ENCODE measurements at regions not wholly inside any gene's neighbourhood (a gene's known extent, or its start where the extent isn't known, plus 50 kb on each side); places are given as distances from the start of the nearest gene placed in this dataset.
A peak's percentile ranks its signal among the peaks of the same experiment; 100 is the strongest.
"Not testable (repeated sequence)": the region's sequence is repeated elsewhere in the genome, so short reads cannot be mapped to it uniquely, and the experiment has no call there.

DNA sequence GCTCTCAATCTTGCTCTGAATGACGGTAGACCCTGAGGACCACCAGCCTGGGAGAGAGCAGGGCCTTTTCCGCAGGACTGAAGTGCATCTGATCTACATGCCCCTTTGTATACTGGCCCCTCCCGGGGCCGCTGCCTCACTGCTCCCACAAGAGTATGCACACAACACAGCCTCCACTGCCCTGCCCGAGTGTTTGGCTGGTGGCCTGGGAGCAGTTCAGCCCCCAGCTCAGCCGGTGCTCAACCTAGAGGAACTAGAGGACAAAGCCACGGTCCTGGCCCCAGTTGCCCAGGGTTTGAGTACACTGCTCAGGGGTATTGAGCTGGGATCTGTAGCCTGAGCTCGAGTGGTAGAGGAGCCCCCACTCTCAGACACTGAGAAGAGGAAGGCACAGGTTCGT is 118.9 kb upstream of the CAB39 start:
- H3K27me3 Mint-ChIP-seq, result no peaks in the 10 kb centered on the region
- H3K9me3 Mint-ChIP-seq, result peaks cover 18% of the 10 kb centered on the region
- DNase-seq (no peak), ATAC-seq (ENCODE audit: low read depth) (no peak)
- H3K4me3 Mint-ChIP-seq, result no peak overlapping the region
- H3K27ac Mint-ChIP-seq, result no peak overlapping the region
- peaks cover 56% of the 10 kb centered on the region for H3K4me1 Mint-ChIP-seq
- POLR2A ChIA-PET, result interaction anchor here (1.6 kb wide), 1 partner anchor 9 kb away, joined by 7 read pairs; no protein-coding TSS in a partner anchor
- H3K36me3 Mint-ChIP-seq, result peaks cover 34% of the 10 kb centered on the region

DNA sequence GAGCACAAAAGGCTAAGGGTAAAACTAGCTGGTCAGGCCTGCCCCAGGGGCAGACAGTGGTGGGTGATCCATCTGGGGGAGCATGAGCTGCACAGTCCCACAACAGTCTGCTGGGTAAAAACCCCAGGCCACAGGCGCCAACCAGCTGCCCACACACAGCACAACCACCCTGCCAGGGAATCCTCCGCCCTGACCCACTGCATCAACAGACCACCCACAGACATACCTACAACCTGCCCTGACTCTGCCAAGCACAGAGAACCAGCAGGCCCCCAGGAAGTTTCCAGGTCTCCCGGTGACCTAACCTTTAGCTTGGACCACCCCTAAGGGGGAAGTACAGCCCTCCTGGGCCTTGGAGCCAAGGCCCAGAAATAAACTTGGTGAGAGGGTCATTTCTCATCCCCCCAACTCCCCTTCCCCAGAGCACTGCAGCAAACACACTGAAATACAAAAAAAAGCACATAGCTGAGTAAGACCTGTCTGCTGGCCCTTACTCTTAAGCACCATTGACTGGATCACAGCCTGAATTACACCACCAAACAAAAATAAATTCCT is 118.3 kb upstream of the CAB39 start:
- peaks cover 51% of the 10 kb centered on the region for H3K4me1 Mint-ChIP-seq
- ATAC-seq (ENCODE audit: low read depth) (no peak), DNase-seq (no peak)
- POLR2A ChIA-PET, result interaction anchor here (1.6 kb wide), 1 partner anchor 8 kb away, joined by 7 read pairs; no protein-coding TSS in a partner anchor
- no peak overlapping the region for H3K27ac Mint-ChIP-seq
- peaks cover 18% of the 10 kb centered on the region for H3K9me3 Mint-ChIP-seq
- H3K4me3 Mint-ChIP-seq, result no peak overlapping the region
- peaks cover 34% of the 10 kb centered on the region for H3K36me3 Mint-ChIP-seq
- no peaks in the 10 kb centered on the region for H3K27me3 Mint-ChIP-seq

DNA sequence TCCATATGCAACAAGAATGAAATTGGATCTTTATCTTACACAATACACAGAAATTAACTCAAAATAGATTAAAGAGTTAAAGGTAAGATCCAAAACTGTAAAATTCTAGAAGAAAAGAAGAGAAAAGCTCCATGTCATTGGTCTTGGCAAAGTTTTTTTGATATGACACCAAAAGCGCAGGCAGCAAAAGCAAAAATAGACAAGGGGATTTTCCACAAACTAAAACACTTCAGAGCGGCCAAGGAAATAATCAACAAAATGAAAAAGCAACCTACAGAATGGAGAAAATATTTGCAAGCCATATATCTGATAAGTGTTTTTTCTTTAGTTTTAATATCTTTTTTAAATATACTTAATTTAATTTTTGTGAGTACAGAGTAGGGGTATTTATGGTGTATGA is 112.8 kb upstream of the CAB39 start:
- POLR2A ChIA-PET, result no interaction called here
- DNase-seq (no peak), ATAC-seq (ENCODE audit: low read depth) (no peak)
- H3K4me1 Mint-ChIP-seq, result peaks cover 43% of the 10 kb centered on the region
- peaks cover 17% of the 10 kb centered on the region for H3K9me3 Mint-ChIP-seq
- H3K27me3 Mint-ChIP-seq, result no peaks in the 10 kb centered on the region
- H3K27ac Mint-ChIP-seq, result no peak overlapping the region
- H3K4me3 Mint-ChIP-seq, result peak overlapping the region; percentile 26
- peaks cover 44% of the 10 kb centered on the region for H3K36me3 Mint-ChIP-seq

DNA sequence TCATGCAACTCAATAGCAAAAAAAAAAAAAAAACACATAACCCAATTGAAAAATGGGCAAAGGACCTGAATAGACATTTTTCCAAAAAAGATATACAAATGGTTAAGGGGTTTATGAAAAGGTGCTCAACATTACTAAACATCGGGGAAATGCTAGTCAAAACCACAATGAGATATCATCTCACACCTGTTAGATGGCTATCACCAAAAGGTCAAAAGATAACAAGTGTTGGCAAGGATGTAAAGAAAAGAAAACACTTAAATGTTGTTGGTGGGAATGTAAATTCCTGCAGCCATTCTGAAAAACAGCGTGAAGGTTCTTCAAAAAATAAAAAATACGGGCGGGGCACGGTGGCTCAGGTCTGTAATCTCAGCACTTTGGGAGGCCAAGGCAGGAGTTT is 112.4 kb upstream of the CAB39 start:
- Mint-ChIP-seq H3K27ac (peak overlapping the region; percentile 21), H3K4me3 (peak overlapping the region; percentile 20), H3K4me1 (peaks cover 46% of the 10 kb centered on the region), H3K36me3 (peaks cover 48% of the 10 kb centered on the region), H3K9me3 (peaks cover 20% of the 10 kb centered on the region), H3K27me3 (no peaks in the 10 kb centered on the region)
- POLR2A ChIA-PET, result no interaction called here
- DNase-seq, result no peak
- ATAC-seq (ENCODE audit: low read depth), result no peak

DNA sequence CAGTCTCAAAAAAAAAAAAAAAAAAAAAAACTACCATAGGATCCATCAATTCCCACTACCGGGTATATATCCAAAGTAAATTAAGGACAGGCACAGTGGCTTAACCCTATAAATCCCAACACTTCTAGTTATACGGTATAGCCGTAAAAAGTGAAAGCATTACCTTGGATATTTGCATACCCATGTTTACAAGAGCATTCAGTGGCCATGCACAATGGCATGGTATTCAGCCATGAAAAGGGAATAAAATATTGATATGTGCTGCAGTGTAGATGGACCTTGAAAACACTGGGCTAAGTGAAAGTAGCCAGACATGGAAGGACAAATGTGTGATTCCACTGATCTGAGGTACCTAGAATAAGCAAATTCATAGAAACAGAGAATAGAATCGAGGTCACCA is 111.8 kb upstream of the CAB39 start:
- H3K36me3 Mint-ChIP-seq, result peaks cover 49% of the 10 kb centered on the region

DNA sequence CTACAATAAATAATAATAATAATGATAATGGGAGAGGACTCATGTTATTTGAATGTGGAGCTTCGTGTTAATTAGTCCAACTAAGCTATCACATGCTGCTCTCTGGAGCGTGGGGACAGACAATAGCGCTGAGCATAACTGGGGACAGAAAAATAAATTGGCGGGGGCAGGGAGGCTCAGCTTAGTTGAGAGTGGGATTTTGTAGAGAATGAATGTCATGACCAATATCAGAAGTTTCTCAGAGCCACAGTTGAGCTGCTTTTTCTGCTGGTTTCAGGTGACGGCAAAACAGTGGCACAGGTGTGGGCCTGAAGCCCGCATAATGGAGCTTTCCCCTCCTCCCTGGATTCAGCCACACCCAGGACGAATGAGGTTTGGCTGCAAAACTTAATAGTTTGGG is 111.1 kb upstream of the CAB39 start:
- Mint-ChIP-seq H3K27me3 (no peaks in the 10 kb centered on the region), H3K4me3 (peak overlapping the region; percentile 57), H3K27ac (peak overlapping the region; percentile 75), H3K9me3 (peaks cover 20% of the 10 kb centered on the region), H3K4me1 (peaks cover 45% of the 10 kb centered on the region), H3K36me3 (peaks cover 49% of the 10 kb centered on the region)
- DNase-seq, result no peak
- POLR2A ChIA-PET, result interaction anchor here (0.6 to 2.2 kb wide), 5 partner anchors 25 to 197 kb away, joined by 3 to 15 read pairs (median 6); partner anchors contain the start of gene SP100
- no peak for ATAC-seq (ENCODE audit: low read depth)

More for the DNA sequence above, 111.8 kb upstream of the CAB39 start:
- Mint-ChIP-seq H3K4me3 (peak overlapping the region; percentile 20), H3K27me3 (no peaks in the 10 kb centered on the region), H3K9me3 (peaks cover 18% of the 10 kb centered on the region), H3K27ac (peak overlapping the region; percentile 75), H3K4me1 (peaks cover 44% of the 10 kb centered on the region)
- POLR2A ChIA-PET, result interaction anchor here (2.2 kb wide), 2 partner anchors 25 to 185 kb away, joined by 9 to 15 read pairs; partner anchors contain the start of gene SP100
- no peak for ATAC-seq (ENCODE audit: low read depth)
- DNase-seq, result no peak

DNA sequence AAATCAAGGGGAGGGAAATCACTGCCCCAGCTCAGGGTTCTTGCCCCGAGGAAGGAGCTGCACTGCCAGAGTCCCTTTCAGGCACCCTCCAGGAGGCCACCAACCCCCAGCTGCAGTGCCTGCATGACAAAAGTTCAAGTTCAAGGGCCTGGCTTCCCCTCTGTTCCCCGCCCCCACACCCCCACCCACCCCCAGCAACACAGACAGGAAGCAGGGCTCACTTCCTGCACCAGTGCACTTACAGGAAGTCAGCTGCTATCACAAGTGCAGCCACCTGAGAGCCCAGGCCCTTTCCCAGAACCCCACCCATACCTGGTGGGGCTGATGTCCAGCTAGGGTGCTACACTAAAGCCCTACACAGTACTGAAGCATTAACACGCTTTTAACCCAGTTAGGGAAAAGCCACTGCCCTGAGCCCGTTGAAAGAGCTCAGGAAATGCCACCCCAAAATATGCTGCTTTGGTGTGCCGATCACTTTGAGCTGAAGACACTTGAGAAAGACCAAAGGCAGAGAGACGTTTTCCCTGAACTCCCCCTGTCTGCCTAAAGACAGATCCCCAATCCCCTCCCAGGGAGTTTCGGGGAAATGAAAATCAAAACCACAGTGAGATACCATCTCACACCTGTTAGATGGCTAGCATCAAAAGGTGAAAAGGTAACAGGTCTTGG is 109.9 kb upstream of the CAB39 start:
- Mint-ChIP-seq H3K27ac (peak overlapping the region; percentile 95), H3K27me3 (no peaks in the 10 kb centered on the region), H3K4me1 (peaks cover 38% of the 10 kb centered on the region), H3K9me3 (peaks cover 25% of the 10 kb centered on the region), H3K36me3 (peaks cover 48% of the 10 kb centered on the region), H3K4me3 (peak overlapping the region; percentile 70)
- DNase-seq (peak; percentile 62), ATAC-seq (ENCODE audit: low read depth) (peak; percentile 95)
- POLR2A ChIA-PET, result interaction anchor here (0.6 to 2.2 kb wide), 15 partner anchors 8 to 191 kb away, joined by 3 to 15 read pairs (median 6); partner anchors contain the start of gene SP100

DNA sequence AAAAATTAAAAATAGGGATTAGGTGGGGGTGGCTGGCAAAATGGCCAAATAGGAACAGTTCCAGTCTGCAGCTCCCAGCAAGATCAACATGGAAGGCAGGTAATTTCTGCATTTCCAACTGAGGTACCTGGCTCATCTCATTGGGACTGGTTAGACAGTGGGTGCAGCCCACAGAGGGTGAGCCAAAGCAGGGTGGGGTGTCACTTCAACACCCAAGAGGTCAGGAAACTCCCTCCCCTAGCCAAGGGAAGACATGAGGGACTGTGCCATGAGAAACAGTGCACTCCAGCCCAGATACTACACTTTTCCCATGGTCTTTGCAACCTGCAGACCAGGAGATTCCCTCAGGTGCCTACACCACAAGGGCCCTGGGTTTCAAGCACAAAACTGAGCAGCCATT is 109.3 kb upstream of the CAB39 start:
- H3K4me3 Mint-ChIP-seq, result peak overlapping the region; percentile 70
- POLR2A ChIA-PET, result interaction anchor here (1.0 to 2.2 kb wide), 11 partner anchors 9 to 191 kb away, joined by 3 to 15 read pairs (median 6); partner anchors contain the start of gene SP100
- not testable (repeated sequence) for DNase-seq

DNA sequence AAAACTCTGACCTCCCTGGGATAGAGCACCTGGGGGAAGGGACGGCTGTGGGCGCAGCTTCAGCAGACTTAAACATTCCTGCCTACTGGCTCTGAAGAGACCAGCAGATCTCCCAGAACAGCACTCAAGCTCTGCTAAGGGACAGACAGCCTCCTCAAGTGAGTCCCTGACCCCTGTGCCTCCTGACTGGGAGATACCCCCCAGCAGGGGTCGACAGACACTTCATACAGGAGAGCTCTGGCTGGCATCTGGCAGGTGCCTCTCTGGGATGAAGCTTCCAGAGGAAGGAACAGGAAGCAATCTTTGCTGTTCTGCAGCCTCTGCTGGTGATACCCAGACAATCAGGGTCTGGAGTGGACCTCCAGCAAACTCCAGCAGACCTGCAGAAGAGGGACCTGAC is 108.5 kb upstream of the CAB39 start:
- not testable (repeated sequence) for ATAC-seq (ENCODE audit: low read depth)
- POLR2A ChIA-PET, result interaction anchor here (0.6 to 2.2 kb wide), 2 partner anchors 22 to 56 kb away, joined by 3 to 11 read pairs; no protein-coding TSS in a partner anchor

More for the DNA sequence above, 109.3 kb upstream of the CAB39 start:
- Mint-ChIP-seq H3K36me3 (peaks cover 50% of the 10 kb centered on the region), H3K27ac (peak overlapping the region; percentile 95), H3K9me3 (peaks cover 29% of the 10 kb centered on the region), H3K4me1 (peaks cover 36% of the 10 kb centered on the region)
- not testable (repeated sequence) for ATAC-seq (ENCODE audit: low read depth); H3K27me3 Mint-ChIP-seq

DNA sequence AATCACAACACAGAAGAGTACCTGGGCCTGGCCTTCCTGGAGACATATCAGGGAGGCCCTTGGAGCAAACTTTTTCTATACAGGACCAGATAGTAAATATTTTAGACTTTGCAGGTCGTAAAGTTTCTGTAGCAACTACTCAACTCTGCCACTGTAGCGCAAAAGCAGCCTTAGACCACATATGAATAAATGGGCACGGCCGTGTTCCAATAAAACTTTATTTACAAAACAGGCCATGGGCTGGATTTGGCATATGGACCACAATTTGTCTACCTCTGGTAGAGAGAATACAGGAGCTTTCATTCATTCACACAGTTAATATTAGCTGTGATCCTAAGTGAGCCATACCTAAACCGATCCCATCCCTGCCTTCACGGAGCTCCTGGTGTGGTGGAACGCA is 98.6 kb upstream of the CAB39 start:
- no peak for ATAC-seq (ENCODE audit: low read depth)
- H3K27ac Mint-ChIP-seq, result peak overlapping the region; percentile 51
- H3K4me1 Mint-ChIP-seq, result peaks cover 42% of the 10 kb centered on the region
- H3K27me3 Mint-ChIP-seq, result peaks cover 2% of the 10 kb centered on the region
- no peak overlapping the region for H3K4me3 Mint-ChIP-seq
- POLR2A ChIA-PET, result interaction anchor here (0.5 to 1.8 kb wide), 5 partner anchors 11 to 183 kb away, joined by 3 to 23 read pairs (median 3); no protein-coding TSS in a partner anchor
- H3K36me3 Mint-ChIP-seq, result peaks cover 15% of the 10 kb centered on the region
- no peak for DNase-seq
- H3K9me3 Mint-ChIP-seq, result peaks cover 9% of the 10 kb centered on the region

More for the DNA sequence above, 108.5 kb upstream of the CAB39 start:
- Mint-ChIP-seq H3K4me1 (peaks cover 36% of the 10 kb centered on the region), H3K27ac (peak overlapping the region; percentile 43), H3K36me3 (peaks cover 56% of the 10 kb centered on the region), H3K9me3 (peaks cover 34% of the 10 kb centered on the region)
- not testable (repeated sequence) for H3K4me3 Mint-ChIP-seq, H3K27me3 Mint-ChIP-seq, DNase-seq

DNA sequence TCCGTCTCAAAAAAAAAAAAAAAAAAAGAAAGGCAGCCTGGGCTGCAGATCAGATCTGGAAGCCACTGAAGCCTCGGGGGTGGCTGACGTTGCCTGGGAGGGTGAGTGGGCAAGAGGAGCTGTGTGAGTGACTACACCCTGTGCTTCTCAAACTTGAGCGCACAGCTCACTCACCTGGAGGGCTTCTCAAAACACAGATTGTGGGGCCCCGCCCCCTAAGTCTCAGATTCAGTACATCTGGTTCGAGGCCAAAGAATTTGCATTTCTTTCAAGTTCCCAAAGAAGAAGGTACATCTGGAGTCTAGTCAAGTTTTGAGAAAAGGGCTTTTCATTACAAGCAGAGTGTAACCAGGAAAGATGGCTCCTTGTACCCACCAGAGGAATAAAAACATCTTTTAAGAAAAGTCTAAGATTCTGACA is 97.7 kb upstream of the CAB39 start:
- peak; percentile 76 for ATAC-seq (ENCODE audit: low read depth)
- H3K4me1 Mint-ChIP-seq, result peaks cover 43% of the 10 kb centered on the region
- peak overlapping the region; percentile 65 for H3K27ac Mint-ChIP-seq
- POLR2A ChIA-PET, result interaction anchor here (0.7 to 1.8 kb wide), 8 partner anchors 29 to 812 kb away, joined by 3 to 23 read pairs (median 4); partner anchors contain the start of gene CAB39
- DNase-seq, result no peak
- peaks cover 2% of the 10 kb centered on the region for H3K27me3 Mint-ChIP-seq
- H3K4me3 Mint-ChIP-seq, result peak overlapping the region; percentile 5
- H3K36me3 Mint-ChIP-seq, result peaks cover 8% of the 10 kb centered on the region
- H3K9me3 Mint-ChIP-seq, result peaks cover 3% of the 10 kb centered on the region

DNA sequence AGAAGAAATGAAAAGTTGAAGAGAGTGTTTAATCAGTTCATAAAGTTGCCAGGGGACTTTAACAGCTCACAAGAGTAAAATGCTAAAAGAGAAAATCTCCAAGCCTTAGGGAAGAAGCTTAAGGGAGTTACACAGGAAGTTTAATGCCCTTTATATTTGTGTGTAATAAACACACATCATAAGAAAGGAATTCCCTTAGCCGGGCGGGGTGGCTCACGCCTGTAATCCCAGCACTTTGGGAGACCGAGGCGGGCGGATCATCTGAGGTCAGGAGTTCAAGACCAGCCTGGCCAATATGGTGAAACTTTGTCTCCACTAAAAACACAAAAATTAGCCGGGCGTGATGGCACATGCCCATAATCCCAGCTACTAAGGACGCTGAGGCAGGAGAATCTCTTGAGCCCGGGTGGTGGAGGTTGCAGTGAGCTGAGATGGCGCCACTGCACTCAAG is 95.4 kb upstream of the CAB39 start:
- DNase-seq; ATAC-seq (ENCODE audit: low read depth); H3K27me3 Mint-ChIP-seq; H3K4me3 Mint-ChIP-seq: not testable (repeated sequence)
- H3K27ac Mint-ChIP-seq, result peak overlapping the region; percentile 13
- H3K36me3 Mint-ChIP-seq, result peaks cover 19% of the 10 kb centered on the region
- peaks cover 40% of the 10 kb centered on the region for H3K4me1 Mint-ChIP-seq
- POLR2A ChIA-PET, result interaction anchor here (0.7 to 1.3 kb wide), 2 partner anchors 32 to 42 kb away, joined by 3 read pairs; no protein-coding TSS in a partner anchor
- peaks cover 12% of the 10 kb centered on the region for H3K9me3 Mint-ChIP-seq

DNA sequence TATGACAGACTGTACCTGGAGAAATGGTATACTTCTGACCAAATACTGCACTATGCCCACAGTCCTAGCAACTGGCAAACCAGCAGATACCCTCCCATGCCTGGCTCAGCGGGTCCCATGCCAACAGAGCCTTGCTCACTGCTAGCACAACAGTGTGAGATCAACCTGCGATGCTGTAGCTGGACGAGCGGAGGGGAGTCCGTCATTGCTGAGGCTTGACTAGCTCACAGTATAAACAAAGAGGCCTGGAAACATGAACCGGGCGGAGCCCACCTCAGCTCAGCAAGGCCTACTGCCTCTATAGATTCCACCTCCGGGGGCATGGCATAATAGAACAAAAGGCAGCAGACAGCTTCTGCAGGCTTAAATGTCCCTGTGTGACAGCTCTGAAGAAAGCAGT is 93.2 kb upstream of the CAB39 start:
- peaks cover 29% of the 10 kb centered on the region for H3K36me3 Mint-ChIP-seq
- H3K27ac Mint-ChIP-seq, result no peak overlapping the region
- H3K27me3 Mint-ChIP-seq, result peaks cover 2% of the 10 kb centered on the region
- no peak overlapping the region for H3K4me3 Mint-ChIP-seq
- peaks cover 16% of the 10 kb centered on the region for H3K9me3 Mint-ChIP-seq
- H3K4me1 Mint-ChIP-seq, result peaks cover 35% of the 10 kb centered on the region
- POLR2A ChIA-PET, result no interaction called here
- no peak for ATAC-seq (ENCODE audit: low read depth)
- DNase-seq, result no peak
